OCI-LY7 (cell line): ENCODE measurements at regions not wholly inside any gene's neighbourhood (a gene's known extent, or its start where the extent isn't known, plus 50 kb on each side); places are given as distances from the start of the nearest gene placed in this dataset.

Experiments
- CTCF ChIP-seq: fragments of 200-600 bp; sonication (generic); conservative IDR thresholded peaks from 2 replicates; pipeline ENCODE4 v1.5.1; 2014; ENCODE audit warnings: mild to moderate bottlenecking, antibody characterized with exemption, low read length, moderate library complexity, mixed read lengths
- EZH2phosphoT487 ChIP-seq: fragments of 200-600 bp; sonication (generic); IDR thresholded peaks from 2 replicates; pipeline ENCODE4 v1.6.1; 2018; ENCODE audit warnings: low read depth, borderline replicate concordance, mild to moderate bottlenecking, mixed run types, antibody characterized with exemption, low read length, moderate library complexity, mixed read lengths

GRCh38 chr6:137816688-137817618, 50.1 kb upstream of the TNFAIP3 start:
- TF ChIP-seq CTCF (no peak), EZH2phosphoT487 (no peak)
